PC-9 (cell line): ENCODE measurements at regions not wholly inside any gene's neighbourhood (a gene's known extent, or its start where the extent isn't known, plus 50 kb on each side); places are given as distances from the start of the nearest gene placed in this dataset.

Experiments used
- BruUV-seq: library from RNA; stranded (reverse); fragments of 400-500 nt; replicated peaks from 2 replicates; lab custom pipeline; 2021; lab: Mats Ljungman, UMichigan
- CTCF ChIA-PET: fragments of 300-600 bp; sonication (Branson Sonifier 250); formaldehyde crosslinking; loops from one replicate; lab custom pipeline; 2022; ENCODE audit warnings: antibody characterized with exemption; lab: Charles Lee
- POLR2A ChIA-PET: fragments of 300-600 bp; sonication (Branson Sonifier 250); formaldehyde crosslinking; loops from one replicate; lab custom pipeline; 2022; ENCODE audit warnings: antibody characterized with exemption; ENCODE audit not compliant: unreplicated experiment; lab: Charles Lee
- DNase-seq, 2 experiments: peaks; one replicate each; pipeline versions ENCODE4 v3.0.0 to v3.0.0-alpha.2; 2015 to 2022; ENCODE audit warnings: mixed read lengths in 1 of 2
- H2AFZ ChIP-seq: fragments of 200-600 bp; sonication (generic); 2 replicates; pipeline ENCODE4 v1.8.1; 2017; ENCODE audit warnings: antibody characterized with exemption
- H3F3A ChIP-seq: fragments of 200-600 bp; sonication (generic); 2 replicates; pipeline ENCODE4 v1.8.1; 2017; ENCODE audit warnings: antibody characterized with exemption, mild to moderate bottlenecking, low read depth; ENCODE audit not compliant: insufficient read depth
- H3K27ac ChIP-seq: fragments of 200-600 bp; sonication (generic); 2 replicates; pipeline ENCODE4 v1.6.1; 2016; ENCODE audit warnings: mixed run types
- H3K27me3 ChIP-seq: fragments of 200-600 bp; sonication (generic); 2 replicates; pipeline ENCODE4 v1.6.1; 2016; ENCODE audit warnings: low read depth, mixed run types; ENCODE audit not compliant: insufficient read depth
- H3K36me3 ChIP-seq: fragments of 200-600 bp; sonication (generic); 2 replicates; pipeline ENCODE4 v1.6.1; 2016; ENCODE audit warnings: low read depth, mixed run types
- H3K4me1 ChIP-seq: fragments of 200-600 bp; sonication (generic); replicated peaks from 2 replicates; pipeline ENCODE4 v1.6.1; 2016; ENCODE audit warnings: mixed run types; ENCODE audit not compliant: insufficient read depth
- H3K4me2 ChIP-seq: fragments of 200-600 bp; sonication (generic); 2 replicates; pipeline ENCODE4 v1.6.1; 2017; ENCODE audit warnings: mixed run types
- H3K4me3 ChIP-seq: fragments of 200-600 bp; sonication (generic); 2 replicates; pipeline ENCODE4 v1.6.1; 2016; ENCODE audit warnings: mixed run types
- H3K79me2 ChIP-seq: fragments of 200-600 bp; sonication (generic); 2 replicates; pipeline ENCODE4 v1.6.1; 2017; ENCODE audit warnings: low read depth, mixed run types
- H3K9me2 ChIP-seq: fragments of 200-600 bp; sonication (generic); 2 replicates; pipeline ENCODE4 v1.8.1; 2017; ENCODE audit warnings: mild to moderate bottlenecking; ENCODE audit not compliant: insufficient read depth
- H3K9me3 ChIP-seq: fragments of 200-600 bp; sonication (generic); 2 replicates; pipeline ENCODE4 v1.8.1; 2016; ENCODE audit warnings: low read depth; ENCODE audit not compliant: insufficient read depth
- H4K20me1 ChIP-seq: fragments of 200-600 bp; sonication (generic); 2 replicates; pipeline ENCODE4 v1.8.1; 2017; ENCODE audit not compliant: insufficient read depth
- EZH2 ChIP-seq: fragments of 200-600 bp; sonication (generic); IDR thresholded peaks from 2 replicates; pipeline ENCODE4 v1.8.0; 2017; ENCODE audit warnings: antibody characterized with exemption, low read depth
- intact Hi-C: fragments of 100-400 bp; cut with micrococcal nuclease; formaldehyde crosslinking; loops from one replicate; pipeline ENCODE4 v1.10.0; 2022; ENCODE audit not compliant: unreplicated experiment
- TF ChIP-seq, protein P1 (sequence below): fragments of 200-600 bp; sonication (generic); conservative IDR thresholded peaks from 2 replicates; pipeline ENCODE4 v1.6.1; 2017; ENCODE audit warnings: mixed run types, antibody characterized with exemption, mild to moderate bottlenecking, moderate library complexity

- ChIA-PET POLR2A (no interaction called here), CTCF (no interaction called here)
- Histone ChIP-seq H3K4me3 (no peak overlapping the region), H3K9me2 (no peaks in the 10 kb centered on the region; the same call in 1 of the 2 replicates), H3K4me2 (no peak overlapping the region), H4K20me1 (no peaks in the 10 kb centered on the region), H3F3A (peaks cover 8% of the 10 kb centered on the region; the same call in 1 of the 2 replicates), H3K27me3 (no peaks in the 10 kb centered on the region), H3K36me3 (no peaks in the 10 kb centered on the region), H3K9me3 (no peaks in the 10 kb centered on the region), H3K79me2 (no peaks in the 10 kb centered on the region), H3K27ac (no peak overlapping the region), H2AFZ (no peak overlapping the region), H3K4me1 (peaks cover 6% of the 10 kb centered on the region)
- no peak for DNase-seq
- intact Hi-C loops: no loop called here
- TF ChIP-seq EZH2: no peak
- TF ChIP-seq, protein P1, sequence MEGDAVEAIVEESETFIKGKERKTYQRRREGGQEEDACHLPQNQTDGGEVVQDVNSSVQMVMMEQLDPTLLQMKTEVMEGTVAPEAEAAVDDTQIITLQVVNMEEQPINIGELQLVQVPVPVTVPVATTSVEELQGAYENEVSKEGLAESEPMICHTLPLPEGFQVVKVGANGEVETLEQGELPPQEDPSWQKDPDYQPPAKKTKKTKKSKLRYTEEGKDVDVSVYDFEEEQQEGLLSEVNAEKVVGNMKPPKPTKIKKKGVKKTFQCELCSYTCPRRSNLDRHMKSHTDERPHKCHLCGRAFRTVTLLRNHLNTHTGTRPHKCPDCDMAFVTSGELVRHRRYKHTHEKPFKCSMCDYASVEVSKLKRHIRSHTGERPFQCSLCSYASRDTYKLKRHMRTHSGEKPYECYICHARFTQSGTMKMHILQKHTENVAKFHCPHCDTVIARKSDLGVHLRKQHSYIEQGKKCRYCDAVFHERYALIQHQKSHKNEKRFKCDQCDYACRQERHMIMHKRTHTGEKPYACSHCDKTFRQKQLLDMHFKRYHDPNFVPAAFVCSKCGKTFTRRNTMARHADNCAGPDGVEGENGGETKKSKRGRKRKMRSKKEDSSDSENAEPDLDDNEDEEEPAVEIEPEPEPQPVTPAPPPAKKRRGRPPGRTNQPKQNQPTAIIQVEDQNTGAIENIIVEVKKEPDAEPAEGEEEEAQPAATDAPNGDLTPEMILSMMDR: no peak
- BruUV-seq: no TSS peak
Observed at GRCh38 chr5:17005107-17005828, 69.2 kb upstream of the MYO10 start.

DNA sequence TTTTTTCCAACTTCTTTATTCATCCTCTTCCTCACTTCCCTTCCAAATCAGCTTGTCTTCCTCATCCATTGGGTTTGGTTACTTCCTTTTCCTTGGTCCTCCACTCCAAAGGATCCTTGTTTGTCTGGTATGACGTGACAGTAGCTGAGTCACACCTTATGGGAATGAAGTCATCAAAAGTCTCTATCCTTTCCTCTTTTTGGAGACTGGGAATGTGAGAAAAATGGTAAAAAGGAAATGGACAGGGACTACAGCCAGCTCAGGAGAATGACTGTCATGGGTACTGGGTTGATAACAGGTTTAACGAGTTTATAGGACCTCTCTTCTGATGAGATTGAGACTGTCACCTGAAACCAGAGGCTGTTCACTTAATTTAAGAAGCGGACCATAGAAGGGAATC lies 76.2 kb upstream of the MYO10 start:
- Histone ChIP-seq H3K4me3 (no peak overlapping the region), H3K36me3 (no peaks in the 10 kb centered on the region), H3K9me2 (no peaks in the 10 kb centered on the region), H3K27ac (peak overlapping the region; percentile 69), H3F3A (peaks cover 17% of the 10 kb centered on the region), H2AFZ (no peak overlapping the region), H3K27me3 (no peaks in the 10 kb centered on the region), H4K20me1 (no peaks in the 10 kb centered on the region), H3K4me1 (peaks cover 22% of the 10 kb centered on the region), H3K4me2 (peak overlapping the region; percentile 59), H3K79me2 (no peaks in the 10 kb centered on the region), H3K9me3 (no peaks in the 10 kb centered on the region)
- no TSS peak for BruUV-seq
- intact Hi-C loops: loop anchor here (1.0 to 10.0 kb wide), 5 partner anchors 12 to 173 kb away; no protein-coding TSS in a partner anchor
- CTCF ChIA-PET: interaction anchor here (0.6 to 0.8 kb wide), 3 partner anchors 45 to 178 kb away, joined by 3 to 4 read pairs (median 3); no protein-coding TSS in a partner anchor
- POLR2A ChIA-PET: interaction anchor here (0.5 to 0.7 kb wide), 3 partner anchors 9 to 76 kb away, joined by 3 to 6 read pairs (median 3); partner anchors contain the start of gene MYO10
- peak; percentile 59 to 90 for DNase-seq
- TF ChIP-seq EZH2: no peak
- TF ChIP-seq, protein P1: no peak

DNA sequence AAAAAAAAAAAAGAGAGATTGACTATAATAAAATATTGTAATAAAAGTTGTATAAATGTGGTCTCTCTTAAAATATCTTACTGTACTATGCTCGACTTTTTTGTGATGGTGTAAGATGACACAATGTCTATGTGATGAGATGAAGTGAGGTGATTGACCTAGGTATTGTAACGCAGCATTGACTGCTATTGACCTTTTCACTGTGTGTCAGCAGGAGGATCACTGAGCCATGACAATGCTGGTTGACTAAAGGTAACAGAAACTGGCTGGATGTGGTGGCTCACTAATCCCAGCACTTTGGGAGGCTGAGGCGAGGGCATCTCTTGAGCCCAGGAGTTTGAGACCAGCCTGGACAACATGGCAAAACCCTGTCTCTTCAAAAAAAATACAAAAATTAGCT lies 78.6 kb upstream of the MYO10 start:
- Histone ChIP-seq H3K9me3 (no peaks in the 10 kb centered on the region), H3K27me3 (no peaks in the 10 kb centered on the region), H3K9me2 (no peaks in the 10 kb centered on the region), H3K4me1 (peaks cover 22% of the 10 kb centered on the region), H3K4me2 (no peak overlapping the region), H3K4me3 (no peak overlapping the region), H3K27ac (no peak overlapping the region), H3K36me3 (no peaks in the 10 kb centered on the region), H2AFZ (no peak overlapping the region), H3F3A (peaks cover 17% of the 10 kb centered on the region), H3K79me2 (no peaks in the 10 kb centered on the region), H4K20me1 (no peaks in the 10 kb centered on the region)
- DNase-seq: no peak
- CTCF ChIA-PET: interaction anchor here (0.7 kb wide), 2 partner anchors 502 to 1292 kb away, joined by 3 to 9 read pairs; no protein-coding TSS in a partner anchor
- POLR2A ChIA-PET: no interaction called here
- no TSS peak for BruUV-seq
- intact Hi-C loops: loop anchor here (5.0 to 10.0 kb wide), 2 partner anchors 122 to 170 kb away; no protein-coding TSS in a partner anchor
- TF ChIP-seq EZH2: no peak
